Right atrium auricular region (tissue), 2 donors: ENCODE measurements at regions not wholly inside any gene's neighbourhood (a gene's known extent, or its start where the extent isn't known, plus 50 kb on each side); places are given as distances from the start of the nearest gene placed in this dataset.

Source experiments
- DNase-seq: peaks from one replicate; pipeline ENCODE4 v3.0.0-alpha.2; 2019; ENCODE audit warnings: low spot score
- H3K27ac ChIP-seq, 2 donors: fragments of 200-600 bp; sonication (generic); 1 replicate in 1 of 2; 2 replicates in 1 of 2; pipeline ENCODE4 v1.5.1; 2016 to 2019
- H3K27me3 ChIP-seq, 2 donors: fragments of 200-600 bp; sonication (generic); one replicate each; pipeline versions ENCODE4 v1.5.1 to v1.6.0; 2017 to 2019
- H3K36me3 ChIP-seq: fragments of 200-600 bp; sonication (generic); one replicate; pipeline ENCODE4 v1.5.1; 2016
- H3K4me1 ChIP-seq, 2 donors: fragments of 200-600 bp; sonication (generic); one replicate each; pipeline versions ENCODE4 v1.5.1 to v1.6.0; 2017 to 2019
- H3K4me3 ChIP-seq, 2 donors: fragments of 200-600 bp; sonication (generic); 1 replicate in 1 of 2; 2 replicates in 1 of 2; pipeline ENCODE4 v1.5.1; 2017 to 2019; ENCODE audit warnings: mild to moderate bottlenecking in 1 of 2, moderate library complexity in 1 of 2
- H3K9me3 ChIP-seq, 2 donors: fragments of 200-600 bp; sonication (generic); one replicate each; pipeline ENCODE4 v1.5.1; 2019
- CTCF ChIP-seq, 2 donors: fragments of 200-600 bp; sonication (generic); IDR thresholded peaks; one replicate each; pipeline ENCODE4 v1.5.1; 2019; ENCODE audit warnings: antibody characterized with exemption in 2 of 2

DNA sequence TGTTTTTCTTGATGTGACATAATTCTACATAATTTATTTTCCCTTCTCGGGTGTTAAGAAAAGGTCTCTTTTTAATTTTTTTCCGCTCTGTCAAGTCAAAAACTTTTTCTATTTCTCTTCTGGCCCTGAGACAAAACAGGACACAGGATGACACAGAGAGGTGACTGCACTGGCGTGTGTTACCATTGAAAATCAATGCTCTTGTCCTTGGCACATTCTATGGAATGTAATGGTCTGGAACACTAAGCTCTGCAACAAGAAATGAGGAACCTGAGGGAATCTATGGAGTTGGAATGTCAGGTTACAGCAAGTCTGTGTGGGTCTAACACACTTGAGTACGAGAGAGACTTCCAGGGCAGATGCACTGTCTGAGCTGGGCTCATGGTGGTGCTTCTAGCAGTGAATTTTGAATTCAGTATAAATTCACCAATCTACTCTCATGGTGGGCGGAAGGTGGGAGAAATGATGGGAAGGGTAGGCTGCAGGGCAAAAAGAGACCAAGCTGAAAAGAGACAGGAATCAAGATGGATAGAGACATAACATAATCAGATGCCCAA is 508.3 kb downstream of the TUSC7 start:
- no peaks in the 10 kb centered on the region for H3K4me1 ChIP-seq
- no peak overlapping the region for H3K27ac ChIP-seq
- H3K9me3 ChIP-seq = peaks cover 0 to 7% of the 10 kb centered on the region in 2 donors
- no peaks in the 10 kb centered on the region for H3K36me3 ChIP-seq
- H3K4me3 ChIP-seq = no peak overlapping the region
- DNase-seq = no peak
- no peak for TF ChIP-seq CTCF (IDR thresholded peaks at IDR 0.05)
- H3K27me3 ChIP-seq = no peaks in the 10 kb centered on the region

- H3K4me1 ChIP-seq = no peaks in the 10 kb centered on the region
- DNase-seq = no peak
- TF ChIP-seq CTCF (IDR thresholded peaks at IDR 0.05) = no peak
- no peaks in the 10 kb centered on the region for H3K27me3 ChIP-seq
- no peak overlapping the region for H3K27ac ChIP-seq
- H3K4me3 ChIP-seq = no peak overlapping the region
- no peaks in the 10 kb centered on the region for H3K36me3 ChIP-seq
- H3K9me3 ChIP-seq = no peaks in the 10 kb centered on the region
These were observed 509.1 kb downstream of the TUSC7 start for GRCh38 chr3:117218641-117219048.

DNA sequence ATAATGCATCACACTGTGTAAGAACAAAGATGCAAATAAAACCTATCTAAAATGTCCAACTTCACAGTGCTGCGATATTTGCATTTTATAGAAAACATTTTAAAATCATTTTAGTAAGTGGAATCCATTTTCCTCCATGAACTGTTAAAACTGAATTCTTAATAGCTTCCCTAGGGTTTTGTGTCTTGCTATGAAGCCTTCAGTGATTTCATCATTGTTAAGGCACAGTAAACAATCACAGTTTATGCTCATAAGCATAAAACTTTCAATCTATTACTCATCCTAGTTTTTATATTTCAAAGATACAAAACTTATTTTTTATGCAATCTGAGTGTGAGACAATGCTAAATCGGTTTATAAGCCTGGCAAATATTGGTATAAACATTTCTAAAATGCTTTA is 509.7 kb downstream of the TUSC7 start:
- no peak for DNase-seq
- Histone ChIP-seq H3K4me1 (no peaks in the 10 kb centered on the region), H3K27me3 (no peaks in the 10 kb centered on the region), H3K36me3 (no peaks in the 10 kb centered on the region), H3K9me3 (no peaks in the 10 kb centered on the region), H3K27ac (no peak overlapping the region), H3K4me3 (no peak overlapping the region)
- TF ChIP-seq CTCF (IDR thresholded peaks at IDR 0.05) = no peak

GRCh38 chr3:117226932-117227331 is 517.4 kb downstream of the TUSC7 start:
- TF ChIP-seq CTCF (IDR thresholded peaks at IDR 0.05) = no peak
- no peaks in the 10 kb centered on the region for H3K4me1 ChIP-seq
- H3K27ac ChIP-seq = no peak overlapping the region
- H3K27me3 ChIP-seq = no peaks in the 10 kb centered on the region
- DNase-seq = no peak
- H3K36me3 ChIP-seq = no peaks in the 10 kb centered on the region
- no peaks in the 10 kb centered on the region for H3K9me3 ChIP-seq
- no peak overlapping the region for H3K4me3 ChIP-seq

DNA sequence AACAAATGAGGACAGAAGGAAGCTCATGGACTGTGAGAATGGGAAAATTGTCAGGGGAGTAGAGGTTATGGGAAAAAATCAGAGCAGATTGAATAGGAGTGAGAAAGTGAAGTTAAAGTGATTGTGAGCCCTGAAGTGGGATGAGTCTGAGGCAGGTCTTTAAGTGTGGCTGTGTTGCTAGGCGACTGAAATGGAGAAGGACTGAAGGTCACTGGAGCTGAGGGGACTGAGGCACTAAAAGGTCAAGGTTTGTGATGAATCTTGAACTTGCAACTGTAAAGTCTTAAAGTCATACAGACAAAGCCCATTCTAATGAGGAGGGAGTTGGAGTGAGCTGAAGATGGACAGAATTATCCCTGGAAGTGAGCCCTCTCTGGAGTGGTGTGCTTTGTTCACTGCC is 518.9 kb downstream of the TUSC7 start:
- no peaks in the 10 kb centered on the region for H3K4me1 ChIP-seq
- no peaks in the 10 kb centered on the region for H3K27me3 ChIP-seq
- TF ChIP-seq CTCF (IDR thresholded peaks at IDR 0.05) = no peak
- no peaks in the 10 kb centered on the region for H3K9me3 ChIP-seq
- H3K36me3 ChIP-seq = no peaks in the 10 kb centered on the region
- no peak for DNase-seq
- H3K4me3 ChIP-seq = no peak overlapping the region
- no peak overlapping the region for H3K27ac ChIP-seq

GRCh38 chr3:117230924-117231323 is 521.3 kb downstream of the TUSC7 start:
- H3K4me1 ChIP-seq = no peaks in the 10 kb centered on the region
- no peak overlapping the region for H3K4me3 ChIP-seq
- no peak for DNase-seq
- TF ChIP-seq CTCF (IDR thresholded peaks at IDR 0.05) = no peak
- H3K9me3 ChIP-seq = no peaks in the 10 kb centered on the region
- H3K27ac ChIP-seq = no peak overlapping the region
- H3K27me3 ChIP-seq = no peaks in the 10 kb centered on the region
- no peaks in the 10 kb centered on the region for H3K36me3 ChIP-seq
